H9 (cell line): ENCODE measurements at regions not wholly inside any gene's neighbourhood (a gene's known extent, or its start where the extent isn't known, plus 50 kb on each side); places are given as distances from the start of the nearest gene placed in this dataset.

Experiments used
- DNase-seq: peaks from one replicate; pipeline ENCODE4 v3.0.0-alpha.2; 2017
- H2AFZ ChIP-seq: one replicate; pipeline ENCODE4 v1.6.1; 2013; ENCODE audit warnings: mild to moderate bottlenecking, low read length, control low read depth, moderate library complexity
- H2AK5ac ChIP-seq: 2 replicates; pipeline ENCODE4 v1.6.1; 2013; ENCODE audit warnings: low read length, control low read depth, mixed read lengths; ENCODE audit not compliant: insufficient read length
- H2BK120ac ChIP-seq: one replicate; pipeline ENCODE4 v1.6.1; 2013; ENCODE audit warnings: low read depth, mild to moderate bottlenecking, low read length, control low read depth, inconsistent platforms; ENCODE audit not compliant: poor library complexity, severe bottlenecking
- H2BK12ac ChIP-seq: 2 replicates; pipeline ENCODE4 v1.6.1; 2013; ENCODE audit warnings: low read length, control low read depth, mixed read lengths, low read depth; ENCODE audit not compliant: insufficient read length
- H2BK15ac ChIP-seq: 2 replicates; pipeline ENCODE4 v1.6.1; 2013; ENCODE audit warnings: low read depth, low read length, control low read depth
- H2BK20ac ChIP-seq: one replicate; pipeline ENCODE4 v1.6.1; 2013; ENCODE audit warnings: low read depth, mild to moderate bottlenecking, low read length, control low read depth, inconsistent platforms; ENCODE audit not compliant: poor library complexity, severe bottlenecking
- H2BK5ac ChIP-seq: 2 replicates; pipeline ENCODE4 v1.6.1; 2013; ENCODE audit warnings: low read length, control low read depth, mixed read lengths; ENCODE audit not compliant: insufficient read length
- H3K14ac ChIP-seq: 2 replicates; pipeline ENCODE4 v1.6.1; 2013; ENCODE audit warnings: low read length, control low read depth; ENCODE audit not compliant: insufficient read depth
- H3K18ac ChIP-seq: 2 replicates; pipeline ENCODE4 v1.6.1; 2013; ENCODE audit warnings: low read depth, mild to moderate bottlenecking, mixed read lengths, low read length, control low read depth; ENCODE audit not compliant: insufficient read length
- H3K23ac ChIP-seq: 2 replicates; pipeline ENCODE4 v1.6.1; 2013; ENCODE audit warnings: low read length, control low read depth, mixed read lengths, low read depth; ENCODE audit not compliant: insufficient read length
- H3K23me2 ChIP-seq: 2 replicates; pipeline ENCODE4 v1.6.1; 2013; ENCODE audit warnings: low read depth, mild to moderate bottlenecking, mixed read lengths, low read length, control low read depth; ENCODE audit not compliant: insufficient read length, poor library complexity, severe bottlenecking
- H3K27ac ChIP-seq: 2 replicates; pipeline ENCODE4 v1.5.1; 2013; ENCODE audit warnings: low read length, control low read depth, mixed read lengths, low read depth; ENCODE audit not compliant: insufficient read length
- H3K27me3 ChIP-seq: 2 replicates; pipeline ENCODE4 v1.6.1; 2013; ENCODE audit warnings: low read length, control low read depth, inconsistent platforms; ENCODE audit not compliant: insufficient read depth
- H3K4ac ChIP-seq: 2 replicates; pipeline ENCODE4 v1.6.1; 2013; ENCODE audit warnings: low read depth, mild to moderate bottlenecking, control low read depth, inconsistent platforms, low read length, moderate library complexity
- H3K4me1 ChIP-seq: 2 replicates; pipeline ENCODE4 v1.6.1; 2013; ENCODE audit warnings: low read length, control low read depth, inconsistent platforms; ENCODE audit not compliant: insufficient read depth
- H3K4me2 ChIP-seq: 2 replicates; pipeline ENCODE4 v1.6.1; 2013; ENCODE audit warnings: low read length, control low read depth, mixed read lengths; ENCODE audit not compliant: insufficient read length, insufficient read depth
- H3K56ac ChIP-seq: 2 replicates; pipeline ENCODE4 v1.6.1; 2013; ENCODE audit warnings: low read depth, mild to moderate bottlenecking, mixed read lengths, low read length, control low read depth; ENCODE audit not compliant: insufficient read length
- H3K79me1 ChIP-seq: 2 replicates; pipeline ENCODE4 v1.6.1; 2013; ENCODE audit warnings: low read depth, mild to moderate bottlenecking, moderate library complexity, low read length, control low read depth, inconsistent platforms; ENCODE audit not compliant: insufficient read depth, poor library complexity, severe bottlenecking
- H3K79me2 ChIP-seq: 2 replicates; pipeline ENCODE4 v1.6.1; 2013; ENCODE audit warnings: low read length, control low read depth, inconsistent platforms; ENCODE audit not compliant: insufficient read depth
- H3K9ac ChIP-seq: 2 replicates; pipeline ENCODE4 v1.6.1; 2013; ENCODE audit warnings: low read length, control low read depth, mixed read lengths; ENCODE audit not compliant: insufficient read length; ENCODE audit errors: extremely low read depth
- H3K9me3 ChIP-seq: one replicate; pipeline ENCODE4 v1.6.1; 2013; ENCODE audit warnings: low read depth, low read length, inconsistent platforms; ENCODE audit not compliant: control insufficient read depth
- H3T11ph ChIP-seq: one replicate; pipeline ENCODE4 v1.6.1; 2013; ENCODE audit warnings: mild to moderate bottlenecking, low read length, control low read depth, inconsistent platforms
- H4K20me1 ChIP-seq: one replicate; pipeline ENCODE4 v1.6.1; 2013; ENCODE audit not compliant: control insufficient read depth, insufficient read length, insufficient read depth
- H4K5ac ChIP-seq: 2 replicates; pipeline ENCODE4 v1.6.1; 2013; ENCODE audit warnings: low read depth, mild to moderate bottlenecking, mixed read lengths, low read length, control low read depth; ENCODE audit not compliant: insufficient read length
- H4K8ac ChIP-seq: replicated peaks from 2 replicates; pipeline ENCODE4 v1.6.1; 2013; ENCODE audit warnings: low read length, control low read depth, mixed read lengths, low read depth; ENCODE audit not compliant: insufficient read length
- H4K91ac ChIP-seq: 2 replicates; pipeline ENCODE4 v1.6.1; 2013; ENCODE audit warnings: low read depth, mild to moderate bottlenecking, moderate library complexity, mixed read lengths, low read length, control low read depth; ENCODE audit not compliant: insufficient read length
- H3K27ac Mint-ChIP-seq, 3 experiments: 2 replicates in 2 of 3; 3 replicates in 1 of 3; pipeline ENCODE4 v1.8.0; 2020 to 2021; ENCODE audit warnings: mixed read lengths in 3 of 3, mild to moderate bottlenecking in 1 of 3, moderate library complexity in 1 of 3
- H3K27me3 Mint-ChIP-seq: 2 replicates; pipeline ENCODE4 v1.8.0; 2021; ENCODE audit warnings: low read depth, mild to moderate bottlenecking, moderate library complexity, mixed read lengths
- H3K36me3 Mint-ChIP-seq, 3 experiments: 2 replicates in 2 of 3; 3 replicates in 1 of 3; pipeline ENCODE4 v1.8.0; 2020 to 2021; ENCODE audit warnings: low read depth in 3 of 3, mixed read lengths in 3 of 3; ENCODE audit not compliant: insufficient read depth in 1 of 3
- H3K4me1 Mint-ChIP-seq, 2 experiments: 2 replicates each; pipeline ENCODE4 v1.8.0; 2020; ENCODE audit warnings: mixed read lengths in 2 of 2
- H3K4me3 Mint-ChIP-seq, 2 experiments: 2 replicates in 1 of 2; 3 replicates in 1 of 2; pipeline ENCODE4 v1.8.0; 2020 to 2021; ENCODE audit warnings: mild to moderate bottlenecking in 2 of 2, mixed read lengths in 2 of 2, moderate library complexity in 1 of 2
- H3K9me3 Mint-ChIP-seq, 2 experiments: 2 replicates in 1 of 2; 3 replicates in 1 of 2; pipeline ENCODE4 v1.8.0; 2020; ENCODE audit warnings: mild to moderate bottlenecking in 2 of 2, mixed read lengths in 2 of 2, moderate library complexity in 1 of 2
- CTCF ChIP-seq: fragments of 200-600 bp; sonication (generic); conservative IDR thresholded peaks from 3 replicates; pipeline ENCODE4 v1.8.0; 2021; ENCODE audit warnings: antibody characterized with exemption, mild to moderate bottlenecking
- WGBS: extraction: QIAGEN DNeasy Blood & Tissue Kit; methylation state at CpG from one replicate; pipeline ENCODE4 v1.1.7; 2013; ENCODE audit warnings: missing lambda C conversion rate, low lambda C conversion rate, mixed read lengths; ENCODE audit not compliant: insufficient read length; ENCODE audit errors: extremely low coverage; 5-methylcytosine and 5-hydroxymethylcytosine counted together

- no peak overlapping the region for H3K4me3 Mint-ChIP-seq
- no peak overlapping the region for H2AFZ ChIP-seq
- H3K56ac ChIP-seq, result no peak overlapping the region
- peaks cover 0 to 4% of the 10 kb centered on the region in 2 experiments; a peak in 1 of 4 replicates for H3K4me1 Mint-ChIP-seq
- no peaks in the 10 kb centered on the region for H3K23me2 ChIP-seq
- H3K4ac ChIP-seq, result no peak overlapping the region
- H3K9me3 ChIP-seq, result no peaks in the 10 kb centered on the region
- no peak overlapping the region for H3K23ac ChIP-seq
- WGBS, result no CpG with 5 or more reads among the region's 2 CpGs
- no peak for TF ChIP-seq CTCF
- no peaks in the 10 kb centered on the region for H3K79me2 ChIP-seq
- no peak overlapping the region for H3K9ac ChIP-seq
- no peak overlapping the region for H3K4me2 ChIP-seq
- no peak for DNase-seq
- no peak overlapping the region for H4K8ac ChIP-seq
- H3K27me3 ChIP-seq, result no peaks in the 10 kb centered on the region
- H3K27ac ChIP-seq, result no peak overlapping the region
- H4K20me1 ChIP-seq, result no peaks in the 10 kb centered on the region
- no peak overlapping the region for H3K18ac ChIP-seq
- H4K5ac ChIP-seq, result no peak overlapping the region
- no peak overlapping the region for H3K14ac ChIP-seq
- H3K4me1 ChIP-seq, result no peaks in the 10 kb centered on the region
- no peak overlapping the region for H2BK120ac ChIP-seq
- no peak overlapping the region; a peak in 1 of 7 replicates for H3K27ac Mint-ChIP-seq
- no peaks in the 10 kb centered on the region for H3K36me3 Mint-ChIP-seq
- H3K79me1 ChIP-seq, result no peaks in the 10 kb centered on the region
- H2AK5ac ChIP-seq, result no peak overlapping the region
- no peak overlapping the region for H4K91ac ChIP-seq
- H2BK15ac ChIP-seq, result no peak overlapping the region
- no peaks in the 10 kb centered on the region; a peak in 1 of 5 replicates for H3K9me3 Mint-ChIP-seq
- H3K27me3 Mint-ChIP-seq, result no peaks in the 10 kb centered on the region
- no peak overlapping the region for H2BK5ac ChIP-seq
- no peak overlapping the region for H3T11ph ChIP-seq
- no peak overlapping the region for H2BK20ac ChIP-seq
- H2BK12ac ChIP-seq, result no peak overlapping the region
Observed at GRCh38 chr6:81669445-81669844, 83.0 kb downstream of the TENT5A start.
